ENCODE measurements at regions not wholly inside any gene's neighbourhood (a gene's known extent, or its start where the extent isn't known, plus 50 kb on each side); places are given as distances from the start of the nearest gene placed in this dataset.
"Not testable (repeated sequence)": the region's sequence is repeated elsewhere in the genome, so short reads cannot be mapped to it uniquely, and the experiment has no call there.

DNA sequence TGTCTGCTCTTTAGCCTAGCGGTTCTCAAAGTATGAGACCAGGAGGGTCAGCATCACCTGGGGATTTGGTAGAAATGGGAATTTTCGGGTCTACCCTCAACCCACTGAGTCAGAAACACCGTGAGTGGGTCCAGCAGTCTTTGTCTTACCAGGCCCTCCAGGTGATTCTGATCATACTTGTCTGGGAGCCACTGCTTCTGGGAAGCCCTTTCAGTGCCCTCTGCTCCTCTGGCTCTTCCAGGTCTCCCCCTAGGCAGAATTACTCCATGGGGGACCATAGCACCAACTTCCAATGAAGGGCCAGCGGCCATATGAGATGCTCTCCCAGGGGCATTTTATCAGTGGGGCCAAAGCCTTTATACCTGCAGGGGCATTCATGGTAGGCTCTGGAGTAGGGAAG is 81.0 kb upstream of the ETV3 start:
- DNase-seq (ENCODE audit: low read depth) = no peak

DNA sequence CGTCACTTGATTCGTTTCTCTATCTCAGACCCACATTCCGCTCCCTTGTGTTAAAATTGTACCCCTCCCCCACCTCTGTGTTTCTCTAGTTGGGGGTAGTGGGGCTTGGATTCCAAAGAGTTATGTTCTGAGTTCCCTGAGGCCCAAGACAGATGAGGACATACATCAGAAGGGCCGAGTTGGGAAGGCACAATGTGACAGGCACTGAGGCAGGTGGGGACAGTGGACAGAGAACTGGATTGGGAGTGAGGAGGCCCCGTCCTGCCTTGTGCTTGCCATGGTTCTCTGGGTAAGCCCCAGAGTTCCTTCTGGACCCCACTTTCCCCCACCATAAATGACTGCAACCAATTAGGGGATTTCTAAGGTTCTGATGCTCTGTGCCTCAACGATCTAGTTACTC is 80.5 kb upstream of the ETV3 start:
- no peak for DNase-seq (ENCODE audit: low read depth)

DNA sequence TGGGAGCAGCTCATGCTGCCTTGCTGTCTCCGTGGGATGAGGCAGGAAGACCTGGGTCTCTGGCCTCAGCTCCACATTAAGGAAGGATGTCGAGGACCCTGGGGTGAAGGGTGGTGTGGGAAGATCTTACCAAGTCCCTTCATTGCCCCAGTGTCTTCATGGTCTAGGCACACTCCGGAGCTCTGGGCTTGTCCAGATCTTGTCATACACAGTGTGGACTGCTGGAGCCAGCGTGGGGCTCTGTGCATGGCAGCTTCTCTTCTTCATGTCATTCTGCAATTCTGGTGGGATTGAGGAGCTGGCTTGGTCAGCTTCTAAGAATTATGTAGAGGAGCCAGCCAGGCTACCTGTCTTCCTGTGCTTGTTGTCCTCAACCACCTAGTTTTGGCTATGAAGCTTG is 79.3 kb upstream of the ETV3 start:
- DNase-seq (ENCODE audit: low read depth) = no peak

DNA sequence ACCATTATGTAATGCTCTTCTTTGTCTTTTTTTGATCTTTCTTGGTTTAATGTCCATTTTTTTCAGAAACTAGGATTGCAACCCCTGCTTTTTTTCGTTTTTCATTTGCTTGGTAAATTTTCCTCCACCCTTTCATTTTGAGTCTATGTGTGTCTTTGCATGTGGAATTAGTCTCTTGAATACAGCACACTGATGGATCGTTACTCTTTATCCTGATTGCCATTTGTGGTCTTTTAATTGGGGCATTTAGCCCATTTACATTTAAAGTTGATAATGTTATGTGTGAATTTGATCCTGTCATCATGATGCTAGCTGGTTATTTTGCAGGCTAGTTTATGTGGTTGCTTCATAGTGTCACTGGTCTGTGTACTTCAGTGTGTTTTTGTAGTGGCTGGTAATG is 75.6 kb upstream of the ETV3 start:
- no peak for DNase-seq (ENCODE audit: low read depth)

DNA sequence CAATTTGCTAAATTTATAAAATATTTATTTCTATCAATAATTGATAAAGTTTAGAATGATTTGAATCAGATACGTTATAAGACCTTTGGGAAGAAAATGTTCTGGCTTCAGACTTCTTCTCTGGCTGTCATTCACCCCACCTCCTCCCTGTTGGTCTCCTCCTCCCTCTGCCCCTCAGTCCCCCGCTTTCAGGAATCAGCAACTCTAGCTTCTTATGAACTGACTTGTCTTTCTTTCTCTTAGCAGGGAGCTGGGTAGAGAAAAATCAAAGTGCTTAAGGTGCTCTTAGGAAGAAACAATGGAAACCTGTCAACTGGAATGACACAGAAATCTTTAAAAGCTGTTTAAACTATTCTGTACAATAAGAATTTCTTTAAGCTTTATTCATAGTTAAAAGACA is 71.3 kb upstream of the ETV3 start:
- DNase-seq (ENCODE audit: low read depth) = no peak

DNA sequence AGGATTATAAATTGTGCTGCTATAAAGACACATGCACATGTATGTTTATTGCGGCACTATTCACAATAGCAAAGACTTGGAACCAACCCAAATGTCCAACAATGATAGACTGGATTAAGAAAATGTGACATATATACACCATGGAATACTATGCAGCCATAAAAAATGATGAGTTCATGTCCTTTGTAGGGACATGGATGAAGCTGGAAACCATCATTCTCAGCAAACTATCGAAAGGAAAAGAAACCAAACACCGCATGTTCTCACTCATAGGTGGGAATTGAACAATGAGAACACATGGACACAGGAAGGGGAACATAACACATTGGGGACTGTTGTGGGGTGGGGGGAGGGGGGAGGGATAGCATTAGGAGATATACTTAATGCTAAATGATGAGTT is 67.8 kb upstream of the ETV3 start:
- DNase-seq (ENCODE audit: low read depth) = not testable (repeated sequence)

DNA sequence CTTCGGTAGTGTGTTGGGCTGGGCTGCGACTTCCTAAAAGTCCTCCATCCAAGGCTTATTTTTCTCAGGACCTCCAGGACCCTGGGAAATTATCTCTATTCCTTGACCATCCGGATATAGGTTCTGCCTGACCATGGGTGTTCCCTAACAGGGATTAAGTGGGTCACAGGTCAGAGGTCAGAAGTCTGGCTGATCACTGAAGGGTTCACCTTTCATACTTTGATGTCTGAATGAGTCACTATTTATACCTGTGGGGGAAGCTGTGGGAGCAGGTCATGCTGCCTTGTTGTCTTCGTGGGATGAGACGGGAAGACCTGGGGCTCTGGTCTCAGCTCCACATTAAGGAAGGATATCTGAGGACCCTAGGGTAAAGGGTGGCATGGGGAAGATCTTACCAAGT is 65.0 kb upstream of the ETV3 start:
- no peak for DNase-seq (ENCODE audit: low read depth)

DNA sequence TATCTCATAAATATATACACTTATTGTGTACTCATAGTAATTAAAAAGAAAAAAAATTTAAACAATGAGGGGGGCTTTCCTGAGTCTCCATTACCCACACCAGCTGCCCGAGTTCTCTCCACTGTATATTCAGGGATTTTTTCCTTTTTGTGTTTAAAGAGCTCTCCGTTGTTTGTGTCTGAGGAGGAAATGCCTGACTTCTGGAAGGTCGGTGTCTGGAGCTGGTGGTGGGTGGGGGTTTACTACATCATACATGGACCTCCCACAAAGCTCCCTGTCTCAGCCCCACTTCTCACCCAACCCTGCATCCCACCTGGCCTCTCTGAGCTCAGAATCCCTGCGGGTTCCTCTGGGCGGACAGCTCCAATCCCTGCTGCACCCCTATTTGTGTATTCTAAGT is 64.1 kb upstream of the ETV3 start:
- DNase-seq (ENCODE audit: low read depth) = no peak

DNA sequence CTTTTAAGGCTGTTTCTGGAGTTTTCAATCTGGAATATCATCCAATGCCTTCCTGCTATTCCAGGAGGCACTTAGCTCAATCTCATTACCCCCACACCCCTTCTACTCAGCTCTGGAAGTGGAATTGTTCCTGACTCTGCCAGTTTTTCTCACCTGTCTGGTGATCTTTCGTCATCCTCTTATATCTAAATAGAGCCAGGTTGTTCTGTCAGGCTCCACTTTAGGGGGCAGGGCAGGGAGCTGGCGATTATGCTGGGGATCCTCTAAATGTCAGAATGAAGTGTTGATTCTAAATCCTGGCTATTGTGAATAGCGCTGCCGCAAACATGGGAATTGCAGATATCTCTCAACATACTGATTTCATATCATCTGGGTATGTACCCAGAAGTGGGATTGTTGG is 63.6 kb upstream of the ETV3 start:
- DNase-seq (ENCODE audit: low read depth) = no peak

DNA sequence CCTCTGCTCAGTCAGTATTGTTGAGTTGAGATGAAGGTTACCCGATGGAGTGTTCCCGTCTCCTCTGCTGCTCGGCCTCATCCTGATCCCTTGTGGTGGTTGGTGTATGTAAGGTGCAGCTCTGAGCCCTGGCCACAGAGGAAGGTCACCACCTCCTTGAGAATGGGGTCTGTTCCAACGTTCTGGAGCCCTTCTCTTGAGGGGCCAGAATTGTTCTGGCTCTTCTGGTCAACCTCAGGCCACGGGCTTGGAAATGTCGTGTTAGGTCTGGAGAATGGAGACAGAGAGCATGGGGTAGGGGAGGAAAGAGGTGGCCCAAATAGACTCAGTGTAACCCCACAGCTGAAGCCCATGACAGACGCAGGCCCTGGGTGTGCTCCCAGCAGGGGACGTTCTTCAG is 62.3 kb upstream of the ETV3 start:
- DNase-seq (ENCODE audit: low read depth) = no peak

DNA sequence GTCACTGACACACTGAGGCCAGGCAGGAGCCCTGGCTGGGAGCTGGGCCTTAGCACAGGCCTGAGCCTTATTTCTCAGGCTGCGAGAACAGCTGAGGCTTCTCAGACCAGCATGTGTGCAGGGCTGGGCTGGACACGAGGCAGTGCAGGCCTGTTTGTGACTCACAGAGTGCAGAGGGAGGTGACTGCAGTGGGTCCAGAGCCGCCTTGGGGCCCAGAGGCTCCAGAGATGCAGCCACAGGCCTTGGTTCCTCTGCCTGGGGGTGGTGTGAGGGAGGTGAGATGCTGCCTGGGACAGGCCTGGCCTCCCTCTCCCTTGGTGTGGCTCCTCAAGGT is 61.2 kb upstream of the ETV3 start:
- DNase-seq (ENCODE audit: low read depth) = no peak

DNA sequence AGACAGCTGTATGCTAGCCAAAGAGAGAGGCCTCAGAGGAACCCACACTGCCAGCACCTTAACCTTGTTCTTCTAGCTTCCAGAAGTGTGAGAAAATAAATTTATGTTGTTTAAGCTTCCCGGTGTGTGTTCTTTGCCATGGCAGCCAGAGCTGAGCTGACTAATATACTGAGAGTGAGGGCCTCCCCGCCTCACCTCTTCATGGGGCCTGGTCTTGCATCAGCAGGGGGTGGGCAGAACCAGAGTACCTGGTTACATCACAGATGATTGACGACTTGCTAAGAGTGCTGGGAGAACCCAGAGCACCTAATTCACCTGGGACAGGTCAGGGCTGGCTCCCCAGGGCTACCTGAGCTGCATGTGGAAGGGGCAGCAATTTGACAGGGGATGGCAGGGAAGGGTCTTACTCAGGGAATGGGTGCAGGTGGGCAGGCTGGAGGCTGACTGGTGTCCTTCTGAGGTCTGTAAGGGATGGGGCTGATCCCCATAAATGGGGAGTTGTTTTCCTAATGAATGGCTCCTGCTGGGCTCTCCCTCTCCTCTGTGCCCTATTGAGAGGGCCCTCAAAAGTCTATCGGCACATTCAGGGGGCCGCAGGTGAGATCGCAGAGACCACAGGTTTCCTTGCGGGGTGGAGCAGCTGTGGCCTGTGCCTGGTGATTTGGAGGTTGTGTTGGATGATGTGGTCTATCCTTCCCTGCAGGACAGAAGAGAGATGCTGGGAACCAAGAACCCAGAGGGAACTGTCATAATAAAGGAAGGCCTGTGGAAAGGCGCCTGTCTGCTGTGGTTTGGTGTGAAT is 60.6 kb upstream of the ETV3 start:
- peak; percentile 21 for DNase-seq (ENCODE audit: low read depth)

DNA sequence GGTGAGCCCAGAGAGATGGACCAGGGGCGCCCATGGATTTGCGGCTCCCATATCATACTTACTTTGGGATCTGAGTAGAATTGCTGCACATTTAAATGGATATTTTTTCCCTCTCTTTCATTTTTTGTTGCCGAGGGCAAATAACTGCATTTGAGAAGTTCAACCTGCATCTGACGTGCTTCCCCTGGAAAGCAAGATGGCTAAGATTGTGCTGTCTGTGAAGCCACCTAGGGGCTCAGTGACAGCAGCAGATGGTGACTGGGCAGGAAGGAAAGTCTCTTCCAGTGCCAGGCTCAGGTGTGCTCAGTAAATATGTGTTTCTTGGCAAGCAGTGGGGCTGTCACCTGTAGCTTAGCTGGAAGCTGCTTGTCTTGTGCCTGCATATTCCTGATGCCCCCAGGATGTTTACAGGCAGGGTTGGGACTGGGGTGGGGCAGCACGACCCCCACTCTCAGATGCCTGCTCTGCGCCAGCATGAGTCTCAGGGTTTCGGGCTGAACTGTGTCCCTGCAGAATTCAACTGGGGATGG is 59.8 kb upstream of the ETV3 start:
- no peak for DNase-seq (ENCODE audit: low read depth)

DNA sequence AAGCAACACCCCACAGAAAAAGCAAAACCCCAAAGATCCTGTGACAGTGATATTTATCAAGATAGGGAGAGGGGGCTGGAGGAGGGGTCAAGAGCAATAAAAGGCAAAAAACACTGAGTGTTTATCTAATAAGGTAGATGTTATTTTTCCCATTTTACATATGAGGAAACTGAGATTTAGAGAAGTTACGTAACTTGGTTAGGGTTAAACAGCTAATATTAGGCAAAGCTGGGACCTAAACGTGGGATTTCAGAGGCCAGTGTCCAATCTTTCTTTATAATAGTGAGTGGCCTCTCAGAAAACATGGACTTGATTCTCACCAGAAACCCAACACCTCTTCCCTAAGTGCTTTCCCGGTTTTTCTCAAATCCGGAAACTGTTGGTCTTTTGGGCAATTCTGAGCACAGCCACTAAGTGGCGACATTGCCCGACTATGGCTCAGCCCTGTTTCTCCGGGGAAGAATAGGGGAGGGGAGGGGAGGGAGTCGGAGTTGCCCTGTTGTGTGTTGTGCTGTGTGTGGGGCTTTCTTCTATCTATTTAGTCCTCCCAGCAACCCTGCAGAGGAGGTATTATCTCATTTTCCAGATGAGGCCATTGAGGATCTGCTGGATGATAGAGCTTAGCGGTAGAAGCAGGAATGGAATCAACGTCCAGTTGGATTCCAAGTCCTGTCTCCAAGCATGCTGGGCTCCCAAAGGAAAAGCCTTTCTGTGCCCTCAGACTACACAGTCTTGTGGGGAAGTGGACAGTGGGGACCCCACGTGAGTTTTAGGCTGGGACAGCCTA is 58.7 kb upstream of the ETV3 start:
- peak; percentile 6 for DNase-seq (ENCODE audit: low read depth)

DNA sequence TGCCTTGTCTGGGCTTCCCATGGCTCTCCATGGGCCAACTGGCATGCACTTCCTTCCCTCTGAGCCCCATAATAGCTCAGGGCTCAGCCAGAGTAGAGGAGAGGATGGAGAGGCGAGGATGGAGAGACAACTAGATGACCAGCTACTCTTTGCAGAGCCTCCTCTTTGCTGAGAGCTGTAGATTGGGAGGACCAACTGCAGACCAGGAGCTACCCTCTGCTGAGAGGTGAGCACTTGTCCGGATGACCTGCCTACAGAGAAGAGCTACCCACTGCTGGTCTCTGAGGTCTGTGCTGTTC is 58.0 kb upstream of the ETV3 start:
- DNase-seq (ENCODE audit: low read depth) = no peak

DNA sequence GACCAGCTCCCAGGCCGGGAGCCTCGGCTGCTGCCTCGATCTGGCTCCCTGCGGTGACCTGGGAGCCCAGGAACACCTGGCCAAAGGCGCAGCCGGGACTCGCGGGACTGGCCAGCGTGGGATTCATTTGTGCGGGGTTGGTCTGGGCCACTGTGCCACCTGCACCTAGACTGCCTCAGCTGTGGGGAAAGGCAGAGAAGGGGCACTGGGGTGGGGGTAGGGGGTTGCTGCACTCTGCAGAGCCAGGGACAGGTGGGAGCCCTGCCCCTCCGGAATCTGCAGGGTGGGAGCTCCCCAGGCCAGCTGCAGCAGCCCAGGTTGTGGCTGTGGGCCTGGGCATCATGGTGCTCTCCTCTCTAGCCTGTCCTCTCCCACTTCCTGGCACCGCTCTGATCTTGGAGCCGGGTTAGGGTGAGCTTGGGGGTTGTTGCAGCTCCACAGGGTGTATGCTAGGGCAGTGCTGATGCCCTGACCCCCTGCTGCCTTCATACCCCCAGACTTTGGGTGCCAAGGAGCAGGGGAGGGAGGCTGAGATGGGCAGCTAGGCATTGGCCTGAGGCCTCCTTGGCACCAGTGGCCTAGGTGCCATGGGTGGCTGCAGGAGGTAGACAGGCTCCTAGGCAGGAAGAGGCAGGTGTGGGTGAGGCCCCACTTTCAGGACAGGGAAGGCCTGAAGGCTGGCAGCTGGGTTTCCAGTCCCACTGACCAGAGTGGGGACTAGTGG is 57.5 kb upstream of the ETV3 start:
- no peak for DNase-seq (ENCODE audit: low read depth)

DNA sequence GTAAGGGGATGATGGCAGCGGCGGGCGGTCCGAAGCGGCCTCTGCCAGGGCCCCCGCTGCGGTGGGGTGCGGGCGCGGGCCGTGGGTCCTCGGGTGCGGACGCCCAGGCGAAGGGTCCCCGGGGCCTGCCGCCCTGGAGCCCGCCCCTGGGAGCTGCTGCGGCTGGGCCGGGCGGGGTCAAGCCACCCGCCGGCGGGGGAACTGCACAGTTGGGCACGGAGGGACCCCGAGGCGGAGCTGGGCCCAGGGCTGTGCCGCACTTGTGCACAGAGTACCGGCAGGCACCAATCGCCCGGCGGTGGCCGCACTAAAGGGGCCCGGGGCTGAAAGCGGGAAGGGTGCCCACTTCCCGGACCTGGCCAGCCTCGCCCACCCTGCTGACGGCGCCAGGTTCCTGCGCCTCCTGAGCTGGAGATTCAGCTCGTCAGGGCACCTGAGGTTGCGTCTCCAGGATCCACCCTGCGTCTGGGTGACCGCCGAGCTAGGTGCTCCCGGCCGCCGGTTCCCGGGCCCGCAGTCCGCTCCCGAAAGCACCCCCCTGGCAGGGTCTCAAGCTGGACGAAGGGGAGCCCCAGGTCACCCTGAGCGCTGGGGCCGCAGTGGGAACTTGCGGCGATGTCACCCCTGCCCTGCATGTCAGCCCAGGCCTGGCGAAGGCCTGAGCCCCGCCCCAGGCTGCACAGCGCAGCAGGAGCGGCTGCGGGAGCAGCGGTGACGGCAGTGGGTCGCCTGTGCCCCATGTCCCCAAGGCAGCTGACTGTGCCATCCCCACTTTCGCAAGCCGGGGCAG is 56.7 kb upstream of the ETV3 start:
- DNase-seq (ENCODE audit: low read depth) = no peak

DNA sequence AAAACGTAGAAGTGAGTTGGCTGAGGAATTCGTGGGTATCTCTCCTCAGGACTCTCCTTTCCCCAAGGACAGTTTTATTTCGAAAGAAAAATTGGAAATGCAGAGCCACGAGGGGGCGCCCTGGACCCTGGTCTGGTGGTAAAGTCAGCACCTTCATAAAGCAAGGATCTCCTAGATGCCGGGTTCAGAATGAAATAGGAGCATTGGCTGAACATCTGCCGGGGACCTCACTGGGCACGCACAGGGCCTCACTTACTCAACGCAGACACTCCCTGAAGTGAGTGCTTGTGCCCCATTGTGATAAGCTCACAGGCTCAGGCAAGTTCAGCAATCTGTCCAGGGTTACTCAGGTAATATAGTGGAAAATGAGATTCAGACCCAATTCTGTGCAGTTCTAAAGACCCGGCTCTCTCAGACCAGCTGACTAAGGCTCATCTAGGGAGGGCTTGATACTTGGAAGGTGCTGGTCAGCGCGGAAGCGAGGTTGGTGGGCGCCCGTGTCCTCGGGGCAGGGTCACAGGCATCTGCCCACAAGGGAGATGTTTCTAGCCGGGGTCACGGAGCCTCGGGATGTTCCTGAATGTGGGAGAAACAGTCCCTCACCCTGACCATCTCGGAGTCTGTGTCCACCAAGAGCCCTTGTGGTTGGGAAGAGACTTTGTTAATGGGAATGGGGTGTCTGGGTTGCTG is 55.7 kb upstream of the ETV3 start:
- DNase-seq (ENCODE audit: low read depth) = peak; percentile 35

DNA sequence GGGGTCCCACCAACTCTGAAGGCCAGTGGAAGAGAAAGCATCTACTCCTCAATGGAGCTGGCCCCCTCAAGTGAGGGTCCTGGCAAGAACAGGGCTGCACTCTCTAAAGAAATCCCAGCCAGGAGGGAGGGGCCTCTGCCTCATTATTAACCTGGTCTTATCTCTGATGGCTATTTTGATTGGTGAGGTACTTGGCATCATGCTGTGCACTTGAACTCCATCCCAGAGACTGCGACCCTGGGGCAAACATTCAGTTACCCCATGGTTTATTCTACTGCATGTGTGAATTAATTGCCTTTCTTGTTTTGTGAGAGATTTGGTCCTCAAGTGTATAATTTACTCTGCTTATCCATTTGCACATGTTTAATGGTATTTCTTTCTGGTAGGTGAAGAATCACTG is 55.0 kb upstream of the ETV3 start:
- no peak for DNase-seq (ENCODE audit: low read depth)

DNA sequence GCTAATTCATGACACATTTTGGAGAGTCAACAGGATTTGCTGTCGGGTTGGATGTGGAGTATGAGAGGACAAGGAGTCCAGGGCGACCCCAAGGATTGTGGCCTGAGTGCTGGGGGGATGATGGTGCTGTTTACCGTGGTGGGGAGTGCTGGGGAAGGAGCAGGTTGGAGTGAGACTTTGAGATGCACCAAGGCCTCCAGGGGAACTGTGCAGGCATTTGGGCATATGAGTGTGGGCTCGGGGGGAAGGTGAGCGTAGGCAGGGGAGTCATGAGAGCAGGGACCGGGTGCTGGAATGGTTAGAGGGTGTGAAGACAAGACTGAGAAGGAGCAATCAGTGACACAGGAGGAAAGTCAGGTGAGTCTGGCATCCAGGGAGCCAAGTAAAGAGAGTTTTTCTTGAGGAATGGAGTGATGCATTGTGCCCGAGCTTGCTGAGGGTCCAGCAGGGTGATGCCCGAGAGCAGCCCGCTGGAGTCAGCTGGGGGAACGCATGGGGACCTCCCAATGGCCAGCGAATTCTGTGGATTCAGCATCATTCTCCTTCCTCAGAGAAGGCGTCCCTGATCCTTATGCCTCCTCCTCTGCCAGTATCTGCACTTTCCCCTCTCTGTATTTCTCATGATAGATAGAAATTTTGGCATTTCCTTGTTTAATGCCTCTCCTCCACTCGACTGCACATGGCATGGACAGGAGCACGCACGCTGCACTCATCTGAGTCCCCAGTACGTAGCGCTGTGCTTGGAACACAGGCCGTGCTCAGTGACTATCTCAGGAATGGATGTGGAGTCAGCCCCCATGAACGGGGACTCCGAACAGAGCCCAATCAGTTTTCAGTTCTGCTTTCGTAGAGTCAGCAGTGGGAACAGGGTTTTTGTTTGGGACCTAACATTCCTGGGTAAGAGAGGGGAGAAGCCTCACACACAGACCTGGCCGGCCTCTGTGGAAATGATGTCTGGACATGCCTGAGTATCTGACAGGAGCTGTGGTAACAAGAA is 52.1 kb upstream of the ETV3 start:
- no peak for DNase-seq (ENCODE audit: low read depth)
